NK-92 treated with Interleukin-12 subunit alpha and Interleukin-12 subunit beta, amount 100 ng/mL, for 24 hours (cell line): ENCODE measurements at regions not wholly inside any gene's neighbourhood (a gene's known extent, or its start where the extent isn't known, plus 50 kb on each side); places are given as distances from the start of the nearest gene placed in this dataset.
"Not testable (repeated sequence)": the region's sequence is repeated elsewhere in the genome, so short reads cannot be mapped to it uniquely, and the experiment has no call there.

ENCODE experiments used
- DNase-seq: peaks from one replicate; lab custom pipeline; 2025; lab: John Stamatoyannopoulos, UW

GRCh38 chr6:169378620-169379381, 125.2 kb upstream of the THBS2 start:
- no peak for DNase-seq

- no peak for DNase-seq
Measured at GRCh38 chr6:169376458-169376857, 122.8 kb upstream of the THBS2 start.

GRCh38 chr6:169372589-169372988, 118.9 kb upstream of the THBS2 start:
- DNase-seq, result no peak

- no peak for DNase-seq
Measured at GRCh38 chr6:169371344-169372127, 117.9 kb upstream of the THBS2 start.

GRCh38 chr6:169370666-169371343, 117.2 kb upstream of the THBS2 start:
- no peak for DNase-seq

GRCh38 chr6:169370054-169370453, 116.4 kb upstream of the THBS2 start:
- no peak for DNase-seq

- no peak for DNase-seq
Measured at GRCh38 chr6:169368200-169368599, 114.6 kb upstream of the THBS2 start.

- no peak for DNase-seq
Measured at GRCh38 chr6:169367507-169367906, 113.9 kb upstream of the THBS2 start.

GRCh38 chr6:169366258-169366901, 112.7 kb upstream of the THBS2 start:
- no peak for DNase-seq

- DNase-seq, result no peak
Measured at GRCh38 chr6:169365567-169366257, 112.1 kb upstream of the THBS2 start.

- no peak for DNase-seq
Measured at GRCh38 chr6:169363590-169363989, 109.9 kb upstream of the THBS2 start.

- DNase-seq, result no peak
Measured at GRCh38 chr6:169362501-169363121, 109.0 kb upstream of the THBS2 start.

GRCh38 chr6:169355001-169355400, 101.4 kb upstream of the THBS2 start:
- not testable (repeated sequence) for DNase-seq

- no peak for DNase-seq
Measured at GRCh38 chr6:169345146-169345545, 91.5 kb upstream of the THBS2 start.

GRCh38 chr6:169344750-169345065, 91.1 kb upstream of the THBS2 start:
- DNase-seq, result no peak

GRCh38 chr6:169343886-169344749, 90.5 kb upstream of the THBS2 start:
- DNase-seq, result no peak

GRCh38 chr6:169342710-169343109, 89.1 kb upstream of the THBS2 start:
- DNase-seq, result no peak

GRCh38 chr6:169341706-169342105, 88.1 kb upstream of the THBS2 start:
- no peak for DNase-seq

GRCh38 chr6:169341065-169341464, 87.4 kb upstream of the THBS2 start:
- DNase-seq, result no peak

GRCh38 chr6:169340395-169340794, 86.7 kb upstream of the THBS2 start:
- DNase-seq, result no peak
